SK-N-MC (cell line): ENCODE measurements at regions not wholly inside any gene's neighbourhood (a gene's known extent, or its start where the extent isn't known, plus 50 kb on each side); places are given as distances from the start of the nearest gene placed in this dataset.

Source experiments
- EZH2 ChIP-seq: fragments of 200-600 bp; sonication (generic); IDR thresholded peaks from one replicate; pipeline ENCODE4 v1.6.1; 2017; ENCODE audit warnings: antibody characterized with exemption
- FOXP2 ChIP-seq: optimal IDR thresholded peaks from 2 replicates; pipeline ENCODE3; 2011; ENCODE audit warnings: mild to moderate bottlenecking, moderate library complexity; ENCODE audit not compliant: insufficient read depth; ENCODE audit errors: extremely low read length, control extremely low read depth
- POLR2AphosphoS5 ChIP-seq: IDR thresholded peaks from 2 replicates; pipeline ENCODE4 v1.6.1; 2012; ENCODE audit warnings: mild to moderate bottlenecking, low read depth, low read length, borderline replicate concordance

GRCh38 chr2:128841803-128842202 lies 523.1 kb upstream of the HS6ST1 start:
- TF ChIP-seq POLR2AphosphoS5: no peak
- no peak for TF ChIP-seq EZH2
- TF ChIP-seq FOXP2: no peak
